ENCODE measurements at regions not wholly inside any gene's neighbourhood (a gene's known extent, or its start where the extent isn't known, plus 50 kb on each side); places are given as distances from the start of the nearest gene placed in this dataset.

- TF ChIP-seq ZNF761 (CRISPR knock-in tag; conservative IDR thresholded peaks at IDR 0.05) (no peak), CENPT (CRISPR knock-in tag; IDR thresholded peaks at IDR 0.05; ENCODE audit: low read depth) (no peak), KDM2A (CRISPR knock-in tag; IDR thresholded peaks at IDR 0.05; ENCODE audit: borderline replicate concordance, low read depth) (no peak), PRPF4 (IDR thresholded peaks at IDR 0.05; ENCODE audit: low read depth, low read length, poor library complexity, severe bottlenecking) (no peak), PHF8 (CRISPR knock-in tag; IDR thresholded peaks at IDR 0.05) (no peak), MTA1 (CRISPR knock-in tag; IDR thresholded peaks at IDR 0.05; ENCODE audit: borderline replicate concordance) (no peak), FOSL1 (CRISPR knock-in tag; IDR thresholded peaks at IDR 0.05; ENCODE audit: borderline replicate concordance) (no peak), CTCF (CRISPR knock-in tag; IDR thresholded peaks at IDR 0.05) (no peak), MNT (IDR thresholded peaks at IDR 0.05) (no peak), KLF6 (CRISPR knock-in tag; IDR thresholded peaks at IDR 0.05) (no peak), ZNF839 (CRISPR knock-in tag; IDR thresholded peaks at IDR 0.05; ENCODE audit: borderline replicate concordance) (no peak)
Observed at GRCh38 chr22:48869788-48870187, 957.9 kb downstream of the BRD1 start.

Measured in HepG2 (cell line).